NCI-H1417 treated with DMSO at 0.1 percent for 48 hours (cell line): ENCODE measurements at regions not wholly inside any gene's neighbourhood (a gene's known extent, or its start where the extent isn't known, plus 50 kb on each side); places are given as distances from the start of the nearest gene placed in this dataset.

Source experiments
- DNase-seq: peaks from one replicate; lab custom pipeline; 2025; lab: John Stamatoyannopoulos, UW

DNA sequence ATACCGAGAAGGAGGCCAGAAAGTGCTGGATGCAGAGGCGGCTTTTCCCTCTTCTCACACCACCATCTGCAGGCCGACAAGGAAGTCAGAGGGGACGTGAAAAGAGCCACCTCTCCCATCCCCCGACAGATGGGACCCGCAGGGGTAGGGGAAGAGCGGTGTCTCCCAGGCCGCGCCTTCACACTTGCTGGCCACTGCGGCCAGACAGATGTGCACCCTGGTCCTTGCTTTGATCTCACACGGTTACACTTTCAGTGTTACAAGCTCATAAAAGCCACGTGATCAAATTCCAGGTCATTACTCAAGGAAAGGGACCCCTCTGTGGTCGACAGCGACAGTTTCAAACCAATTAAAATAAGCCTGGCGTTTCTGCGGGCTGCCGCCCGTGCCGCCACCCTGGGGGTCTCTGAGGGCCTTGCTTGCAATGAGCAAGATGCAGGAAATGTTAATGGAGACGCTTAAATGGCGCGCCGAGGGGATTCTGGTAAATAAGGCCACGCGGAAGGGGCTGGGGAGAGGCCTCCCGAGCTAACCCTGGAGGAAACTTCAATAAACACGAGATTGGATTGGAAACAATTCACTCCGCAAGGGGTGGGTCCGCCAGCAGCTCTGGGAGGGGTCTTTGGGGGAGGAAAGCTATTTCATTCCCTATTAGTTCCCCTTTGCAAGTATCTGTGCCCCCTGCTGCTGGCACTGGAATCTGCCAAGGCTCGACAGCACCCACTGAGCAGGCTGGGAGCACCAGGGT is 240.9 kb downstream of the ENGASE start:
- no peak for DNase-seq

- DNase-seq = no peak
Observed at GRCh38 chr17:79314617-79315357, 240.2 kb downstream of the ENGASE start.

DNA sequence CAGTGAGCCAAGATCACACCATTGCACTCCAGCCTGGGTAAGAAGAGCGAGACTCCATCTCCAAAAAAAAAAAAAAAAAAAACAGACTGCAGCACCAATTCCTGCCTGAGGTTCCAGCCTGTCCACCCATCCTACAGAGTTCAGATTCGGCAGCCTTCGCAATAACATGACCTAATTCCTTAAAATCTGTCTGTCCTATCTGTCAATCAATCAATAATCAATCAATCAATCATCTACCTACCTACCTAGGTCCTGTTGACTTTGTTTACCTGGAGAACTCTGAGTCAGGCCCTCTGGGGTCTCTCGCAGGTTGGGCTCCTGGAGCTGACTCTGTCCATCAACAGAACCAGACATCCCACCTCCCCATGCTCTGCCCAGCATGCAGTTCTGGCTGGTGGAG is 236.7 kb downstream of the ENGASE start:
- no peak for DNase-seq

- no peak for DNase-seq
Observed at GRCh38 chr17:79306424-79307318, 232.0 kb downstream of the ENGASE start.

DNA sequence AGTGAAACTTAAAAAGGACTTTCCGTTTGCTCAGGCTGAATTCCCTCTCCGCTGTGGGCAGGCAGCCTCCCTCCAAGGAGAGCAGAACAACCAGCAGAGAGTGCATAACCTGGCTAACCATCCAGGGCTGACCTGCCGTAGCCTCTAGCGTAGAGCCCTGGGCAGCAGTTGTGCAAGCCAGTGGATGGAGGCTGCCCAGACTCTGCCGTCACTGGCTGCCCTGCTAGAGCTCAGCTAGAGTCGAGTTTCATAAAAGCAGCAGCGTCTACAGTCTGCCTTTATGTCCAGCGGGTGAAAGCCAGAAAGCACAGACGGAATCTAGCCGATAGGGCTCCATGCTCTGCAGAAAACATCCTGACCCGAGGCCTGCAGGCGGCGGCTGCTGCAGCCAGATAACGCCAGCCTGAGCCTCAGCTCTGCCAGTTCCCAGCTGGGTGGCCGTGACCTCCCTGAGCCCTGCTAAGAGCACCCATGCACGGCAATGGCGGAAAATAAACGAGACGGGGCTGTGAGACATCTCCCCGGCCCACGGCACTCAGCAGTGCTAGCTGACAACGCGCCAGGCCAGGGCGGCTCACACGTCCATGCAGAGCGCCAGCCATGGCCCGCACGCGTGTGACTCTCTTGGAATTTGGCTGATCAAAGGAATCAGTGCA is 231.3 kb downstream of the ENGASE start:
- no peak for DNase-seq

- DNase-seq = no peak
Observed at GRCh38 chr17:79305376-79305767, 230.7 kb downstream of the ENGASE start.

GRCh38 chr17:79304884-79305283 is 230.3 kb downstream of the ENGASE start:
- no peak for DNase-seq

GRCh38 chr17:79303641-79304205 is 229.1 kb downstream of the ENGASE start:
- no peak for DNase-seq

DNA sequence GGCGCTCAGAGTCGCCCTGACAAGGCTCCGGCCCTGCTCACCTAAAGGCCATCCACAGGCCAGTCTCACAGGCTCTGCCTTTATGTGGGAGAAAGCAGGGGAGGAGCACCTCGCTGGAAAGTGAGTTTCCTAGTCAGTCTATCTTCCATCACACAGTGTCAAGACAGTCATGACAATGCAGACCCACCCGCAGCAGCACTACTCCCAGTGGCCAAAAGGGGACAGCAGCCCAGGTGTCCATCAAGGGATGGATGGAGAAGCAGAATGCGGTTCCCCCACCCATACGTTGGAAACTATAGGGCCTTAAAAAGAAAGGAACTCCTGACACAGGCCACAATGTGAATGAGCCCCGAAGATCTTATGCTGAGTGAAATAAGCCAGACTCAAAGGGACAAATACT is 226.8 kb downstream of the ENGASE start:
- DNase-seq = no peak

DNA sequence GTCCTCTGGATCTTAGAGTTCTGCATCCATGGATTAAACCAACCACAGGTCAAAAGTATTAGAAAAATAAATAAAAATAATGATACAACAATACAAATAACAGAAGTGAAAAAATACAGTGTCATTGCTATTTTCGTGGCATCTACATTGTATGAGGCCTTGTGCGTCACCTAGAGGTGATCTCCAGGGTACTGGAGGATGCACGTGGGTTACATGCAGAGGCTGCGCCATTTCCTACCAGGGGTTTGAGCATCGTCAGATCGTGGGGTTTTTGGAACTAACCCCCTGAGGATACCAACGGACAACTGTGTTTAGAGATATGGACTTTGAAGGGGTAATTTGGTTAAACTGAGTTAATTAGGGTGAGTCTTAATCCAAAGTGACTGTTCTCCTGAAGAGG is 224.7 kb downstream of the ENGASE start:
- DNase-seq = no peak

DNA sequence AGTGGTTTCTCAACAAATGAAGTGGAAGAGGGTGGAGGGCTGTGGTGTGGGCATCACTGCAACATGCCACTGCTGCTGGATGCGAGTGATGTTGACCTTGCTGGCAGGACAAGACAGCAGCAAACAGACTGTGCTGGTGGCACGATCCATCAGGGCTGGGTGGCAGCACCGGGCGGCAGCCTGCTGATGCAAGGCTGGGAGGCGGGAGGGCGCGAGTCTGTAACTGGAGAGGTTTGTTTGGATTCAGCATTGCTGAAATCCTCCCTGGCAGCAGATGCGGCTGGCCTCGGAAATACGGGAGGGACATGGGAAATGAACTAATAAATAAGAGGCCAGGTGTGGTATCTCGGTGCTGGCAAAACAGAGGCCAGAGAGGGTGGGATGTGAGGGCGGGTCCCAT is 224.2 kb downstream of the ENGASE start:
- DNase-seq = no peak

- DNase-seq = no peak
Observed at GRCh38 chr17:79296243-79296642, 221.6 kb downstream of the ENGASE start.

DNA sequence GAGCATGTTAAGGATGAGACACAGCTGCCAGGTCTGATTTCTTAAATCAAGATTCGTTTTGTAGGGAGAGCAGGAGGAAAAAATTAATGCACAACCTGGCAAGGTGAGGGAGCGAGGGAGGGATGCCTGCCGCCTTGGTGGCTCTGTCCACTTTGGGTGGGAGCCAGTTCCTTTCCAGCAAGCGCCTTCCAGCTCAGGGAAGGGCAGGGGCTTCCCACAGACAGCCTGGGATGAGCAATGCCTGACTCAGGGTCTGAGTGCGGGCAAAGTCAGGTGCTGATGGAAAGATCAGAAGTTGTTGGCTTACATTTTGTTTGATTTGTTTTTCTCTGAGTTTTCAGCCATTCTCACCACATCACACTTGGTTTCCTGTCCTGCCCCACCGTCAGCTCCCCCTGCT is 220.7 kb downstream of the ENGASE start:
- no peak for DNase-seq

DNA sequence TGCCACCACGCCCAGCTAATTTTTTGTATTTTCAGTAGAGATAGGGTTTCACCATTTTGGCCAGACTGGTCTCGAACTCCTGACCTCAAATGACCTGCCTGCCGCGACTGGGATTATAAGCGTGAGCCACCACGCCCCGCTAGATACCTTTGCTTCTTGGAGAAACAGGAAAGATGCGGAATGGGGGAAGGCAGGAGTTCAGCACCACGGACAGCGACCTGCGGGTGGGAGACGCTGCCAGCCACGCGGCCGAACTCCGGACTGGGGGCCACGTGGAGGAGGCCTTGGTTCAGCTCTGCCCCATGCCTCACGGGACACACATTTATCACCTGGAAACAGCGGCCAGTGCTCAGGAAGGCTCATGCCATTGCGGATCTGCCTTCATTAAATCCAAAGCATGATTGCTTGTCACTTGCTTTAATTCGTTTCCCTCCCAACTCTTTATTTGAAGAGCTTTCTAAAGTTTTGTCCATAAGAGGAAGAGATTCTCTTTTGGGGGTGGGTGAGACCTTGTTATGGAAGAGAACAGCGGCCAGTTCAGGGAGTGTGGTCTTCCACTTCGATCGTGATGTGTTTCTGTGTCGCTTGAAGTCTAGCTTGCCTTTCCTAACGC is 219.9 kb downstream of the ENGASE start:
- no peak for DNase-seq

- DNase-seq = no peak
Observed at GRCh38 chr17:79292501-79292900, 217.9 kb downstream of the ENGASE start.

- no peak for DNase-seq
Observed at GRCh38 chr17:79291391-79291790, 216.8 kb downstream of the ENGASE start.

- no peak for DNase-seq
Observed at GRCh38 chr17:79290726-79291125, 216.1 kb downstream of the ENGASE start.

DNA sequence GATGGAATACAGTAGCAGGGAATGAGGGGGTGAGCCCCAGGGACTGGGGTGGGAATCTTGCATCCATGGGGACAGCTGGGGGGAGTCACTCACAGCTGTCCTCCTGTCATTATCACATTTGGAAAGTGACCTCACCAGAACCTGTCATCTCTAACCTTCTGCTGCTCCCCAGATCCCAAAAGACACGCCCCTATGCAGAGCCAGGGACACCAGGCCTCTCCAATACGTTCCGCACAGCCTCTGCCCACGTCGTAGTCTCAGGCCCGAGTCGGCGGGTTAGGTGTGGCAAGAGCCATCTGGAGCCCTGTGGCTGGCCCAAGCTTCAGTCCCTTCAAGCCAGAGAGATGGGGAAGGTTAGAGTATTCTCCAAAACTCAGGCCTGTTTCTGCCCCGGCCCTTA is 214.3 kb downstream of the ENGASE start:
- DNase-seq = no peak

- no peak for DNase-seq
Observed at GRCh38 chr17:79286440-79286839, 211.8 kb downstream of the ENGASE start.

- no peak for DNase-seq
Observed at GRCh38 chr17:79285973-79286372, 211.3 kb downstream of the ENGASE start.

- no peak for DNase-seq
Observed at GRCh38 chr17:79282294-79282693, 207.7 kb downstream of the ENGASE start.
